Spleen (tissue), 7 donors: ENCODE measurements at regions not wholly inside any gene's neighbourhood (a gene's known extent, or its start where the extent isn't known, plus 50 kb on each side); places are given as distances from the start of the nearest gene placed in this dataset.

ENCODE experiments used
- POLR2A ChIP-seq, 3 donors: fragments of 450-650 bp; IDR thresholded peaks; one replicate each; pipeline ENCODE4 v1.5.1; 2017; ENCODE audit warnings: antibody characterized with exemption in 3 of 3, mild to moderate bottlenecking in 1 of 3
- TF ChIP-seq, protein P1 (sequence below), 11 experiments: fragments of 200-600 bp in 7 of 11; fragments of 450-650 bp in 4 of 11; sonication (generic) in 4 of 11; IDR thresholded peaks in 8 of 11; conservative IDR thresholded peaks in 3 of 11; 1 replicate in 7 of 11; 2 replicates in 4 of 11; pipeline versions ENCODE4 v1.4.0 to v1.8.0; 2016 to 2021; ENCODE audit warnings: antibody characterized with exemption in 11 of 11, inconsistent platforms in 4 of 11, mild to moderate bottlenecking in 1 of 11
- donor health status: DM: no; HTN: no; CAD: no; lungs with moderate emphysema.
- donor health status: DM: no; HTN: no; CAD: no.
- donor health status: DM: no; HTN: no; CAD: no.

DNA sequence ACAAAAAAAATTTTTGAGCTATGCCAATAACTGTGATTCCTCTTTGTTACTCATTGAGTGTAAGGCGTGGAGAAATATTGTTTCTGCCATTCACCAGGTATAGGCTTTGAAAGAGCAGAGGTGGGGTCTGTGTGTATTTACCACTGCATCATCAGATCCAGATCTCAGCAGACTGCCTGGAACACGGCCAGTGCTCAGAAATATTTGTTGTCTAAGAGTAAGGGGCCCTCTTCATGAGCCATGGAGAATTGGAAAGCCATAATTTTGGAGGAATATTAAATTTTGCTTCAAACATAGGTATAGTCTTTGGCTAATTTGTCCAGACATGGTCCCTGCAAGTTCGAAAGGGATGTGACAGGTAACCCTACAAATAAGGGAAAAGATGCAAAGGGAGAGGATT lies 231.3 kb upstream of the IRF2BP2 start:
- TF ChIP-seq POLR2A (IDR thresholded peaks at IDR 0.05) = no peak
- TF ChIP-seq, protein P1, sequence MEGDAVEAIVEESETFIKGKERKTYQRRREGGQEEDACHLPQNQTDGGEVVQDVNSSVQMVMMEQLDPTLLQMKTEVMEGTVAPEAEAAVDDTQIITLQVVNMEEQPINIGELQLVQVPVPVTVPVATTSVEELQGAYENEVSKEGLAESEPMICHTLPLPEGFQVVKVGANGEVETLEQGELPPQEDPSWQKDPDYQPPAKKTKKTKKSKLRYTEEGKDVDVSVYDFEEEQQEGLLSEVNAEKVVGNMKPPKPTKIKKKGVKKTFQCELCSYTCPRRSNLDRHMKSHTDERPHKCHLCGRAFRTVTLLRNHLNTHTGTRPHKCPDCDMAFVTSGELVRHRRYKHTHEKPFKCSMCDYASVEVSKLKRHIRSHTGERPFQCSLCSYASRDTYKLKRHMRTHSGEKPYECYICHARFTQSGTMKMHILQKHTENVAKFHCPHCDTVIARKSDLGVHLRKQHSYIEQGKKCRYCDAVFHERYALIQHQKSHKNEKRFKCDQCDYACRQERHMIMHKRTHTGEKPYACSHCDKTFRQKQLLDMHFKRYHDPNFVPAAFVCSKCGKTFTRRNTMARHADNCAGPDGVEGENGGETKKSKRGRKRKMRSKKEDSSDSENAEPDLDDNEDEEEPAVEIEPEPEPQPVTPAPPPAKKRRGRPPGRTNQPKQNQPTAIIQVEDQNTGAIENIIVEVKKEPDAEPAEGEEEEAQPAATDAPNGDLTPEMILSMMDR (IDR thresholded peaks at IDR 0.05 in 8 of 11, conservative IDR thresholded peaks at IDR 0.05 in 3 of 11) = no peak
